ENCODE measurements at regions not wholly inside any gene's neighbourhood (a gene's known extent, or its start where the extent isn't known, plus 50 kb on each side); places are given as distances from the start of the nearest gene placed in this dataset.

DNA sequence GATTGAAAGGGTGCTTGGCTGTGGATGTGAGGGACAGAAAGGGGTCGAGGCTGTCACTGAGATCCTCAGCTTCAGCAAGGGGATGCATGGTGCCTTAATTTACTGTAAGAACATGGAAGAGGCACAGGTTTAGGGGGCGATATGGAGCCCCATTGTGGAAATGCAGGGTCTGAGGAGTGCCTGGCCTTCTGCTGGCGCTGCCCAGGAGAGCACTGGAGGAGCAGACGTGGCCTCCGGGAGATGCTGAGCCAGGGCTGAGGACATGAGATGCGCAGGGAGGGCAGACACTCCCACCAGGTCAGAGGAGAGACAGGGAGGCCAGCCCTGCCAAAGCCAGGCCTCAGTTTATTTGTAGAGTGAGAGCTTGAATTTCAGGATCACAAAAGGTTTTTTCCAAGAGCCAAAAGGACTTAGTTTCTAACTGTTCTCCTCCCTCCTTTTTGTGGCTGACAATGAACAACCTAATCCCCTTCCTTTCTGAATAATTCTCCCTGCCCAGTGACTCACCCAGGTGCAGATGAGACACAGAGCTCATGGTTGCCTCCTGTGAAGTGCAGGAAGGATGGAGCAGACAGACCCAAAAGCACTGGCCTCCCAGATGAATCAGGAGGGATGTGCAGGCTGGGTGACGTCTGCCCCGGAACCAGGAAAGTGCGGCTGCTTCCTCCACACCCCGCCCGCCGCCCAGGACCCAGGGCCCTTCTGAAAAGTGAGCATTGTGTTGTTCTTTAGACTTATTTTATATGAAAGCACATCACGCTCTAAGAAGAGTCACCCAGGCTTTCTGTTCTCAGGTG, 73.0 kb upstream of the TMPRSS2 start:
- TF ChIP-seq REST (IDR thresholded peaks at IDR 0.05; ENCODE audit: low read depth, low read length) = no peak
- no peak for TF ChIP-seq POLR2AphosphoS5 (IDR thresholded peaks at IDR 0.05; ENCODE audit: low read depth, low read length)
- TF ChIP-seq CTCF (IDR thresholded peaks at IDR 0.05) = no peak

All from SK-N-SH (cell line).